LNCaP clone FGC (cell line): ENCODE measurements at regions not wholly inside any gene's neighbourhood (a gene's known extent, or its start where the extent isn't known, plus 50 kb on each side); places are given as distances from the start of the nearest gene placed in this dataset.

Source experiments
- DNase-seq: peaks from one replicate; pipeline ENCODE4 v3.0.0-alpha.2; 2011; ENCODE audit warnings: low read depth
- H3K4me3 ChIP-seq: 2 replicates; pipeline ENCODE4 v1.5.1; 2011; ENCODE audit warnings: mild to moderate bottlenecking, low read depth, low read length, control low read depth
- TF ChIP-seq, protein P1 (sequence below): IDR thresholded peaks from 2 replicates; pipeline ENCODE4 v1.5.1; 2012; ENCODE audit warnings: mild to moderate bottlenecking; ENCODE audit not compliant: control insufficient read depth, insufficient read depth; ENCODE audit errors: extremely low read depth

DNA sequence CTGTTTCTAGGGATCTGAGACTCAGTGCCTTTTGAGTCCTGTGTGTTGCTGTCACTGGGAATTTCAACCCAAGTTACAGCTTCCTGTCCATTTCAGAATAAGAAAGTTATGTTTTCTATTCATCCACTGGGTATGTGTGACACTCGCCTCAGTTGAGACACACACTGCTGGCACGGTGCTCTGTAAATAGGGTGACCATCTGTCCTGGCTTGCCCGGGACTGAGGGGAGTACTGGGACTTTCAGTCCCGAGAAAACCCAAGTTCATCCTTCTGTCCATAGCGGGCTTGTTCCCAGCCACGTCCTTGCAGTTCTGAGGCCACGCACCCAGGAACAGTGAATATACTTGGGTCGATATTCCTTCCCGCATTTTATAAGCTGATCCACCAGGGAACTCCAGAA lies 56.3 kb upstream of the DISP3 start:
- TF ChIP-seq, protein P1, sequence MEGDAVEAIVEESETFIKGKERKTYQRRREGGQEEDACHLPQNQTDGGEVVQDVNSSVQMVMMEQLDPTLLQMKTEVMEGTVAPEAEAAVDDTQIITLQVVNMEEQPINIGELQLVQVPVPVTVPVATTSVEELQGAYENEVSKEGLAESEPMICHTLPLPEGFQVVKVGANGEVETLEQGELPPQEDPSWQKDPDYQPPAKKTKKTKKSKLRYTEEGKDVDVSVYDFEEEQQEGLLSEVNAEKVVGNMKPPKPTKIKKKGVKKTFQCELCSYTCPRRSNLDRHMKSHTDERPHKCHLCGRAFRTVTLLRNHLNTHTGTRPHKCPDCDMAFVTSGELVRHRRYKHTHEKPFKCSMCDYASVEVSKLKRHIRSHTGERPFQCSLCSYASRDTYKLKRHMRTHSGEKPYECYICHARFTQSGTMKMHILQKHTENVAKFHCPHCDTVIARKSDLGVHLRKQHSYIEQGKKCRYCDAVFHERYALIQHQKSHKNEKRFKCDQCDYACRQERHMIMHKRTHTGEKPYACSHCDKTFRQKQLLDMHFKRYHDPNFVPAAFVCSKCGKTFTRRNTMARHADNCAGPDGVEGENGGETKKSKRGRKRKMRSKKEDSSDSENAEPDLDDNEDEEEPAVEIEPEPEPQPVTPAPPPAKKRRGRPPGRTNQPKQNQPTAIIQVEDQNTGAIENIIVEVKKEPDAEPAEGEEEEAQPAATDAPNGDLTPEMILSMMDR: no peak
- no peak for DNase-seq
- no peak overlapping the region for H3K4me3 ChIP-seq

DNA sequence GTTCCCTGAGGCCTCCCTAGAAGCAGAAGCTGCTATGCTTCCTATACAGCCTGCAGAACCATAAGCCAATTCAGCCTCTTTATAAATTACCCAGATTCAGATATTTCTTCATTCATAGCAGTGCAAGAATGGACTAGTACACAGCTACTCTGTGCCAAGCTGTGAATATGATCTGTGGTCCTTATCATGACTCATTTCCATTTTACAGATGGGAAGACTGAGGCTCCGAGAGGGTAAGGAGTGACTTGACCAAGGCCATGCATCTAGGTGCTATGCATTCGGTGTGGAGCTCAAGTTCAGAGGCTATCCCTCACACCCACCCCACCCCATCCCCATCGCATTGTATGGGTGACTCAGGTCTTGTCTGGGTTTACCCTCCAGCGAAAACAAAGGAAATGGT lies 52.3 kb upstream of the DISP3 start:
- DNase-seq: no peak
- TF ChIP-seq, protein P1: no peak
- no peak overlapping the region for H3K4me3 ChIP-seq

DNA sequence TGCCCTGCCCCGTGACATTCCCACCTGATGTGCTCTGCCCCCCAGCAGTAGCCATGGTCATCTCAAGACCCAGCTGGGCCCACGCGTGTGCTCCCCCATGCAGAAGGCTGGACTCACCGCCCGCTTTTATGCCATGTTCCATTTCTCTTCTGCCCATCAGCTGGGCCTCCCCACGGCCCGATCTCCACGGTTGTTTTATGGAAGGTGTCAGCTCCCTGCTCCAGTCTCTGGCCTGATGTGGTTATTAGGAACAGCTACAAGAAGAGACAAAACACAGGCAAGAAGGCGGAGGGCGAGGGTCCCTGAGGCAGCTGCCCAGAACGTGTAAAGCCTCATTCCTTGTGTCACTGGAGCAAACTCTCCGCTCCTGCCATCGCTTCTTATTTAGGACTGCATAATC lies 50.2 kb upstream of the DISP3 start:
- no peak for DNase-seq
- H3K4me3 ChIP-seq: no peak overlapping the region
- TF ChIP-seq, protein P1: no peak
